ENCODE measurements at regions not wholly inside any gene's neighbourhood (a gene's known extent, or its start where the extent isn't known, plus 50 kb on each side); places are given as distances from the start of the nearest gene placed in this dataset.

GRCh38 chr20:51221103-51221502 is 198.2 kb upstream of the KCNG1 start:
- no peak overlapping the region for H3K4me3 ChIP-seq
- H3K9me3 ChIP-seq = no peaks in the 10 kb centered on the region
- H3K27me3 ChIP-seq = no peaks in the 10 kb centered on the region
- no peaks in the 10 kb centered on the region for H3K36me3 ChIP-seq (ENCODE audit: low read depth, missing control alignments)
- 91% methylated on average over 4 of the region's 4 CpGs for WGBS, 2 donors
- intact Hi-C loops (cut with DNase I; ENCODE audit: low total_unique reads) = no loop called here
- no peaks in the 10 kb centered on the region for H3K4me1 ChIP-seq
- TF ChIP-seq, protein P1, sequence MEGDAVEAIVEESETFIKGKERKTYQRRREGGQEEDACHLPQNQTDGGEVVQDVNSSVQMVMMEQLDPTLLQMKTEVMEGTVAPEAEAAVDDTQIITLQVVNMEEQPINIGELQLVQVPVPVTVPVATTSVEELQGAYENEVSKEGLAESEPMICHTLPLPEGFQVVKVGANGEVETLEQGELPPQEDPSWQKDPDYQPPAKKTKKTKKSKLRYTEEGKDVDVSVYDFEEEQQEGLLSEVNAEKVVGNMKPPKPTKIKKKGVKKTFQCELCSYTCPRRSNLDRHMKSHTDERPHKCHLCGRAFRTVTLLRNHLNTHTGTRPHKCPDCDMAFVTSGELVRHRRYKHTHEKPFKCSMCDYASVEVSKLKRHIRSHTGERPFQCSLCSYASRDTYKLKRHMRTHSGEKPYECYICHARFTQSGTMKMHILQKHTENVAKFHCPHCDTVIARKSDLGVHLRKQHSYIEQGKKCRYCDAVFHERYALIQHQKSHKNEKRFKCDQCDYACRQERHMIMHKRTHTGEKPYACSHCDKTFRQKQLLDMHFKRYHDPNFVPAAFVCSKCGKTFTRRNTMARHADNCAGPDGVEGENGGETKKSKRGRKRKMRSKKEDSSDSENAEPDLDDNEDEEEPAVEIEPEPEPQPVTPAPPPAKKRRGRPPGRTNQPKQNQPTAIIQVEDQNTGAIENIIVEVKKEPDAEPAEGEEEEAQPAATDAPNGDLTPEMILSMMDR (IDR thresholded peaks at IDR 0.05) = no peak
- no peak for TF ChIP-seq POLR2A (IDR thresholded peaks at IDR 0.05)
- no peak for DNase-seq
- no peak overlapping the region for H3K27ac ChIP-seq

DNA sequence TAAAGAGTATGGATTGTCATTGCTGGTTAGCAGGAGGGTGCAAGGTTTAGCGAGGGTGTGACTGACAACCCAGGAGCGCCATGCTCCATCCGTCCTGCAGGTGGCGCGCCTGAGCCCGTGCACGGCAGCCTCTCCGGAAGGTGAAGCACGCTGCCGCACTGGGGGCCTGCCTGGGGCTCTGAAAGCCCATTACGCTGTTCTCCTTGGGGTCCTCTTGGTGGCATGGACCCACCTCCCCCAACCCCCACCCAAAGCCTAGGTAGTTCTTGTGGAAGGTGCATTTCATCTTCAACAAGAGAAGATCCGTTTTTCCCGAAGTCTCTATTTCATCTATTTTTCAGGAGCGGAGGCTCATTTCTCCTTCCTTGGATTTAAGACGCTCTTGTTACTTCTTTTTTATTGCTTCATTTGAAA is 197.4 kb upstream of the KCNG1 start:
- 12 to 20% methylated on average over 15 of the region's 15 CpGs for WGBS, 2 donors
- H3K27ac ChIP-seq = no peak overlapping the region
- TF ChIP-seq POLR2A (IDR thresholded peaks at IDR 0.05) = no peak
- TF ChIP-seq, protein P1 (IDR thresholded peaks at IDR 0.05) = peak; percentile 29 to 84 (median 73)
- H3K36me3 ChIP-seq (ENCODE audit: low read depth, missing control alignments) = no peaks in the 10 kb centered on the region
- no peaks in the 10 kb centered on the region for H3K27me3 ChIP-seq
- peak overlapping the region in 1 of 2 donors; percentile 15 for H3K4me3 ChIP-seq
- intact Hi-C loops (cut with DNase I; ENCODE audit: low total_unique reads) = no loop called here
- DNase-seq = peak; percentile 67
- H3K9me3 ChIP-seq = no peaks in the 10 kb centered on the region
- no peaks in the 10 kb centered on the region for H3K4me1 ChIP-seq

GRCh38 chr20:51219544-51219943 is 196.6 kb upstream of the KCNG1 start:
- no peaks in the 10 kb centered on the region for H3K27me3 ChIP-seq
- TF ChIP-seq POLR2A (IDR thresholded peaks at IDR 0.05) = no peak
- TF ChIP-seq, protein P1 (IDR thresholded peaks at IDR 0.05) = no peak
- no peak overlapping the region for H3K4me3 ChIP-seq
- no peak for DNase-seq
- H3K36me3 ChIP-seq (ENCODE audit: low read depth, missing control alignments) = no peaks in the 10 kb centered on the region
- 80% methylated on average over 1 of the region's 1 CpG; no CpG with 5 or more reads in 1 of the 2 donors for WGBS, 2 donors
- no peak overlapping the region for H3K27ac ChIP-seq
- no peaks in the 10 kb centered on the region for H3K4me1 ChIP-seq
- no peaks in the 10 kb centered on the region for H3K9me3 ChIP-seq
- intact Hi-C loops (cut with DNase I; ENCODE audit: low total_unique reads) = no loop called here

GRCh38 chr20:51218603-51219002 is 195.7 kb upstream of the KCNG1 start:
- no peak overlapping the region for H3K27ac ChIP-seq
- no peaks in the 10 kb centered on the region for H3K9me3 ChIP-seq
- no peak overlapping the region for H3K4me3 ChIP-seq
- H3K27me3 ChIP-seq = no peaks in the 10 kb centered on the region
- intact Hi-C loops (cut with DNase I; ENCODE audit: low total_unique reads) = no loop called here
- H3K4me1 ChIP-seq = no peaks in the 10 kb centered on the region
- TF ChIP-seq POLR2A (IDR thresholded peaks at IDR 0.05) = no peak
- TF ChIP-seq, protein P1 (IDR thresholded peaks at IDR 0.05) = no peak
- H3K36me3 ChIP-seq (ENCODE audit: low read depth, missing control alignments) = no peaks in the 10 kb centered on the region
- DNase-seq = no peak
- 89 to 98% methylated on average over 1 of the region's 1 CpG for WGBS, 2 donors

DNA sequence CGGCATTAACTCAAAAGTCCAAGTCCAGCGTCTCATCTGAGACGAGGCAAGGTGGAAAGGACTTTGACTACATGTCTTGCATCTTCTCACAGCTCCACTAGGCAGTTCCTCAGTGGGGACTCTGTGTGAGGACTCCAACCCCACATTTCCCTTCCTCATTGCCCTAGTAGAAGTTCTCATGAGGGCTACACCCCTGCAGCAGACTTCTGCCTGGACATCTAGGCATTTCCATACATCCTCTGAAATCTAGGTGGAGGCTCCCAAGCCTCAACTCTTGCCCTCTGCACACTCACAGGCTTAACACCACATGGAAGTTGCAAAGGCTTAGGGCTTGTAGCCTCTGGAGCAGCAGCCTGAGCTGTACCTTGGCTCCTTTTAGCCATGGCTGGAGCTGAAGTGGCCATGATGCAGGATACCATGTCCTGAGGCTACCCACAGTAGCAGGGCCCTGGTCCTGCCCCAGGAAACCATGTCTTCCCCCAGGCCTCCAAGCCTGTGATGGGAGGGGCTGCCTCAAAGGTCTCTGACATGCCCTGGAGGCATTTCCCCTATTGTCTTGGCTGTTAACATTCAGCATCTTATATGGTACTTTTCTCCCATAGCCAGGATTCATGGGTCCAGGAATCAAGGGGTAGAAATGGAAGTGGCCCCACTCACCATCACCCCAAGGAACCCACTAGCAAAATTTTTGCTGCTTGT is 194.6 kb upstream of the KCNG1 start:
- TF ChIP-seq, protein P1 (IDR thresholded peaks at IDR 0.05) = no peak
- TF ChIP-seq POLR2A (IDR thresholded peaks at IDR 0.05) = no peak
- Histone ChIP-seq H3K9me3 (no peaks in the 10 kb centered on the region), H3K36me3 (ENCODE audit: low read depth, missing control alignments) (no peaks in the 10 kb centered on the region), H3K4me3 (no peak overlapping the region), H3K4me1 (no peaks in the 10 kb centered on the region), H3K27me3 (no peaks in the 10 kb centered on the region), H3K27ac (no peak overlapping the region)
- no peak for DNase-seq
- intact Hi-C loops (cut with DNase I; ENCODE audit: low total_unique reads) = no loop called here
- WGBS, 2 donors = 94 to 95% methylated on average over 3 of the region's 3 CpGs
